Islet of Langerhans (tissue), 1 donor: ENCODE measurements at regions not wholly inside any gene's neighbourhood (a gene's known extent, or its start where the extent isn't known, plus 50 kb on each side); places are given as distances from the start of the nearest gene placed in this dataset.

Experiments
- FAIRE-seq: peaks from one replicate; lab custom pipeline; 2011; peaks lifted over from hg19 to GRCh38; lab: Jason Lieb, UNC

DNA sequence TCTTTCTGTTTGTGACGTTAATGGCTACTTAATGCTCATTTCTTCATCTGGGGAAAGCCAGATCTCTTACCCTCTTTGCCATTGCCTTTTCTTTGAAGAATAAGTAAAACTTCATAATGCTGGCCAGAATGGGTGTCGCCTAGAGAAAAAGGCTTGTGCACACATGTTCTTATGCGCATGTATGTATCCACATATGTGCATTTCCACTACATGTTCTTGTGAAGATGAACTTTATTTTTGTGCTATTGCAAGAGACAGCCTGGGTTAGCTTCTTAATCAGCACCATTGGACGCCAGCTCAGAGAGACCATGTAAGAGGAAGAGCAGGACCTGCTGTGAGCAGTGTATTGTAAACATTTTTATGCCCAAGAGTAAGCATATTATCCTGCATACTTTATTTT is 178.7 kb downstream of the SPRY1 start:
- no peak for FAIRE-seq

DNA sequence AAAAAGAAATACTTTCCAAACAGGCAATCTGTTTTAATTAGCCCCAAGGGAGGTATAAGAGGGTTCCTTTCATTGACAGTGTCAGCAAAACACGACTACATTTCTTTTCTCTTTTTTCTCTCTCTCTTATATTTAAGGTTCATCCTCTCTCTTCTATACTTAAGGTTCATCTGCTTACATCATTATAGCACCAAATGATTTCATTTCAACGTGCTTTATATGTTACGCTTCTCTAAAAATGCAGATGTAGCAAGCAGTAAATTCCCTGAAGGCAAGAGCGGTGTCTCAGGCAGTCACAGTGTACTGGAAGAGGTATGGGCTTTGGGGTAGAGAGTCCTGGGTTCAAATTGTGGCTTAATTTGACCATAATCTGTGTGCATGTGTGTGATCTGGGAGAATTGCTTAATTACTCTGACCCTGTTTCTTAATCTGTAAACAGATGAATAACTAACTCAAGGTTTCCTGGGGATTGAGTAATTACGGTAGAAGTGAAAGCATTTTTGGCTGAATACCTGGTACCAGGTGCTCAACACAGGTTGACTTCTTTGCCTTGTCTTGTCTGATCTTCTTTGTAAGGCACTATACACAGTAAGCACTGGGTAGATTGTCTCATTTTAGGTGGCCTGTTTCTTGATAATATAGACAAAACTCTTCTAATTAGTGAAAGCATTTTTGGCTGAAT is 180.8 kb downstream of the SPRY1 start:
- FAIRE-seq, result no peak

DNA sequence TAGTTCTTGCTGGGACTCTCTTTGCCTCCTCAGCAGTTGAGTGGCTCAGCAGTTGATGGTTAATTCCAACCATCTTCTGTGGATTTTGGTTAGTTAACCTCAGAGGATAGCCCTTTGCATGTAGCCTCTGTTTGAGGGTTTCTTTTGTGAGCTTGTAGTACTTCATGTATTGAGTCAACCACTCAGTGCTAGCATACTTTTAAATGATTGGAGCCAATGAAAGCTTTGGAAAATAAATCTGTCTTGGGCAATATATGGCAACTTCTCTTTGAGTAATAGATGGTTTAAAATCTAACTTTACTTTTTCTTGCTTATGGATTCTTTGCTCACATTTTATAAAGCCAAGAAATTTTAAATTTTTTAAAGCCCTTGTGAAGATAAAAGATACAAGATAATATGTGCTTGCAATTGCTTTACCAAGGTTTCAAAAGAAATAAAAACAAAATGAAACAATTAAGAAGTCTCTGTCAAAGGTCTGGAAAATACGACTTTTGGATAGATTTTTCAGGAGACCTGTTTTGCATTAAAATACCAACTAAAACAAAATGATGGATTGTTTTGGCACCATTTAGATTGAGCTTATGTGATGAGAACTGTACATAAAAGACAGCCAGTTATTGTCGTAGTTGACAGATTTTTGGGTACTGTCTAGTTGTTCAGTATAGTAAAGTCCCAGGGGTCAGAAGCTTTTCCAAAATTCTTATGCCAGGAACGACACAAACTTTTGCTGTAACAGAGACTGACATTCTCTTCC is 181.9 kb downstream of the SPRY1 start:
- FAIRE-seq, result no peak

DNA sequence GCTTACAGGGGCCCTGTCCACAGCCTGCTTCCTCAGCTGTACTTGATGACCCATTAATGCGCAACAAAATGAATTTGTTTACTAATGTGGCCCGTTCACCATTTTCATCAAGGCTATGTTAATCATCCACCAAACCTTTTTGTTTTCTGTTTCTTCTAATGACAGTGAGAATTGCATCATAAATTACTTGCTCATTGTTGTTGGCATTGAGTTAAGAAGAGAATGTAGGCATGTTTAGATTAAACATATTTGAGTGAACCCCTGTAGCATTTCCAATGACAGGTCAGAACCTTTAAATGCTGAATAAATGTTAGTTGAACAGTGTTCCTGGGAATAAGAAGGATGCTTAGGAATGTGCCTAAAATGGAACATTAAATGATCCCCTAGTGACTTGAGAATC is 183.4 kb downstream of the SPRY1 start:
- no peak for FAIRE-seq

DNA sequence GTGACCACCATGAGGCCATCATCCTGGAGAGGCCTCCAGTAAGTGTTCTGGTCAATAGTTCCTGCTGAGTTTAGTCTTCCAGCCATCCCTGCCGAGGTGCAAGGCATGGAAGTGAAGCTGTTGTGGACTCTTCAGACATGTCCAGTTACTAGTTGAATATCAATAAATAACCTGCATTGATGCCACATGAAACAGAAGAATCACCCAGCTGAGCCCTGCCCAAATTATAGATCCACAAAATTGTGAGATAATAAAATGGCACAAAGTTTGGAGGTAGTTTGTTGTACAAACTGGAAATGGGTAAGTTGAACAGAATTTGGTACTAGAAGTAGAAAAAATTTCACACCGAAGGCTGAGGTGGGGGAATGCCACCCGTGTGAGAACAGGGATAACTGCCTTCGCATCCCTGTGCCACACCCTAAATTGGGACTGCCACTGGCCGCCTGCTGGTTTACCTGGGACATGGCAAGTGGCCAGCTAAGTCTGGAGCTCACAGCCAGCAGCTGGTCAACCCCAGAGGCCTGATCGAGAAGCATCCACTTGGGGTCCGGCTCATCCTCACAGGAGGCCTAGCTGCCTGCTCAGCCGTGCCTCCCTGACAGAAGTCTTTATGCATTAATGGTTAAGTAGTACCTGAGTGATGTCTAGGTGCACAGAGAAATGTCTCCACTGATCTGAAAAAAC is 184.5 kb downstream of the SPRY1 start:
- no peak for FAIRE-seq

DNA sequence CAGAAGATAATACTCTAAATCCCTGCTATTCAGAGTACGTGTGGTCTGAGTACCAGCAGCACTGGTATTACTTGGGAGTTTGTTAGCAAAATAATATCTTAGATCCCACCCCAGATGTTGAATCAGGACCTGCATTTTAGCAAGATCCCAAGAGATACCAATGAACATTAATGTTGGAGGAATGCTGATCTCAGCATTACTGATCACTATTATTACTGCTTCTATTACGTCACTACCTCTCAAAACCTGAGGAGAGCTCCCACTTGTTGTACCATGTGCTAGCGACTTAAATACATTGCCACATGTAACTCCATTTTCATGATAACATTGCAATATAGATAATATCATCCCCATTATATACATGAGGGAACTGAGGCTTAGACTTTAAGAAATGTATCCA is 185.2 kb downstream of the SPRY1 start:
- FAIRE-seq, result no peak

DNA sequence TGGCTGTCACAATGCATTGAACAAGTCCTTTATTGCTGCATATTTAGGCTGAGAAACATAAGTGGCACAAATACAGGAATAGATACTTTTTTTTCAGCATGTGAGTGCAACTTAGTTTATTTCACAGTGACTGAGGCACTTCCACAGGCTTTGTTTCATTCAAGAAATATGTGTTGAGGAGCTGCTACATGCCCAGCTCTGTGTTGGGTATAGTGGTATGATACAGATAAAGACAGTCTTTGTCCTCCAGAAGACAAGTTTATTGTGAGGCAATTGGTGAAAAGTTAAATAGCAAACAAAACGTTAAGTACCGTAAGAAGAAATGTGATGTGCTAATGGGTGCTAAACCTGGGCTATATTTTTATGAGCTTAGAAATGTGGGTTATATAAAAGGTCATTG is 186.4 kb downstream of the SPRY1 start:
- no peak for FAIRE-seq

DNA sequence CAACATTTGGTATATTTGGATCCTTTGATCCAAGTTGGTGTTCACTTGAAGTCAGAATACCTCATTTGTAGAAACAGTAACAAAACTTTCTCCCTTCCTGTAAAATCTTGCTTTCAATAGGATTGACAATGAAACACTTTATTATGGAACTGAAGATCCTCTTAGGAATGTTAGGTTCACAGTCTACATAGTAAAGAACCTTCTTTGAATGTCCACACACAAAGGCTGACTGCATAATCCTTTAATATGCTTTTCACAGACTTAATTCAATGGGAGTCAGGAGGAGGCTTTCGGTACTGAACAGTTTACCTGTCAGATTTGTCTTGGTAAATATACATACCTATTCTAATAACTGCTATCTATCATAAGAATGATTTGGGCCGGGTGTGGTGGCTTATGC is 188.5 kb downstream of the SPRY1 start:
- no peak for FAIRE-seq

DNA sequence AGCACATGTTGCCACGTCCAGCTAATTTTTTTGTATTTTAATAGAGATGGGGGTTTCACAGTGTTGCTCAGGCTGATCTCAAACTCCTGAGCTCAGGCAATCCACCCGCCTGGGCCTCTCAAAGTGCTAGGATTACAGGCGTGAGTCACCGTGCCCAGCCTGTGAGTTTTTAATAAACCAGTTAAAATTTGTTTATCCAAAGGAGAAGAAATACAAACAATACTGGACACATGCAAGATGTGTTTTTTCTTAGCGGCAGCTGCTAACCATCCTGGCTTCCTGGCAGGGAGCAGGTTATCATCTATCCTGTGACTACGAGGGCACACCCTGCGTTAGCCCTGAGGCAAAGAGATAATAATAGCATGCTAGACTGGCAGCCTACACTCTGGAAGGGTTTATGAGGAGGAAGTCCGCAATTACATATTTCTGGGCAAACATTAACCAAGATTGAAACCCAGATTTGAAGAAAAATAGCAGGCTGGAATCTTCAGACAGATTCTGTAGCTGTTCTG is 191.4 kb downstream of the SPRY1 start:
- peak; percentile 27 for FAIRE-seq

DNA sequence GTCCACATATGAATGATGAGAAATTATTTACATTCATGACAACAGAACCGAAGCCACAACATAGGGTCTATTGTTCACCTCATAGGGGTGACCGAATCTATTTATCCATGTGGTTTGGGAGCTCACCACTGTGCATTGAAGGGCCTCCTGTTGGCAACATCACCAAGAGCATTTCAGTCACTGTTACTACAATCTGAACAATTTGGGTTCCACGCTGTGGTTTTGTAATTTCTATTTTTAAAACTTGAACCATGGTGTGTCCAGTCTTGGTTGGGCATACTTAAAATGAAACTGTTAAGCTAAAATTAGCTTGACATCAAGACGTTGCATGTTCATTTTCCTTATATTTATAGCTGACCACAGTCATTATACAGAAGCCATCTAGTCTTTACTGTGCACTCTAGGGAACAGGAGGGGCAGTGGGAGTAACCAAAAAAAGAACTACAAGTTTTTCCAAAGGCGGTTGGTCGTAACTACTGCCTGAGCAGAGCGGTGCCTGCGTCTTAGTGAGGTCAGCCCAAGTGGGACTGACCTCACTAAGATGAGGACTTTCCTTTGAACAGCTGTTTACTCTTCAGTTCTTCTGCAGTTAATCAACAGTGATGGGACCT is 192.1 kb downstream of the SPRY1 start:
- FAIRE-seq, result no peak

DNA sequence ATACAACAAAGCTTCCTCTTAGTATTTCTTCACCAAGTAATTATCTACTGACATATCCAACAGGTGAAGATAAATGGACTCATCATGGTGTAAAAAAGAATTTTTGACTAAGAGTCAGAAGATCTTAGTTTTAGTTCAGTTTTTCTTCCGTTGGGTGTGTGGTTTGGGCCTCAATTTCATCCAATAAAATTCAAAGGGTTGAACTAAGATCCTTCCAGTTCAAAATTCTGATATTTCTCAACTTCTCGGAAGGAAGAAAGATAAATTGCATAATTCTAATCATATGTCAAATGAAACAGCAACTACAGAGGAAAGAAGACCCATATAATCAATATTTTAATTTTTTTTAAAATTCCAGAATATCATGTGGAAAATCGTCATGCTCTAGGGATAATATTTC is 192.7 kb downstream of the SPRY1 start:
- FAIRE-seq, result no peak

DNA sequence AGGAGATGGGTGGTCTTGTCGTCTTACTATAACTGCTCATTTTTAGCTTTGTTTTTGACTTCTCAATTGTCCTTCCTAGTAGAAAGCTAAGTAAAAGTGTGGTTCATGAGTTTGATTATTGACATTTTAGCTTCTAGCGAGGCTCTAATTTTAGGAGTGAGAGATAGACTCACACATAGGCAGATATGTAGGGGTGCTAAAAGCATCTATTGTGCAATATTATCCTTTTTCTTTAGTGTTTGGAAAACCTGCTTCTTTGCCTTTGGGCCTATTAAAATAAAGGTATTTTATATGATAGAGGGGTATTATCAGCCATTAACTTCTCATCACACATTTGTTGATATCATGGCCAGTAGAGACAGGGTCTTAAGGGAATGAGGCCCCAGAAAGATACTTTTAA is 195.3 kb downstream of the SPRY1 start:
- FAIRE-seq, result no peak

DNA sequence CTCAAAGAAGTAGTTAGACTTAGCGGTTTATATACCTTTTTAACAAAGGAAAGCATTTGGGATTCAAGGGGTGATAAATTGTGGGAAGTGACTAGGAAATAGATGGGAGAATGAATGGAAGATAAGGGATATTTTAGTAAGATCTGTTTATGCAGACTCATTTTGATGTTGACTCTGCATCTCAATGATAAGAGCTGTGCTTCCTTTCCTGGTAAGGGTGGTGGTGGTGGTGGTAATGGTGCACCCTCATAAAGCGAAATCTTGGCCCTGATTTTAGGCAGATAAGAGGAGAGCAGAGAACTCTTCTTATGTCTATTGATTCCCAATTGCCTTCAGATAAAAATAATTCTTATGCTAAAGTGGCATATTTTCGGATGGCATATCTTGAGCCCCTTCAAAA is 197.1 kb downstream of the SPRY1 start:
- FAIRE-seq, result no peak

DNA sequence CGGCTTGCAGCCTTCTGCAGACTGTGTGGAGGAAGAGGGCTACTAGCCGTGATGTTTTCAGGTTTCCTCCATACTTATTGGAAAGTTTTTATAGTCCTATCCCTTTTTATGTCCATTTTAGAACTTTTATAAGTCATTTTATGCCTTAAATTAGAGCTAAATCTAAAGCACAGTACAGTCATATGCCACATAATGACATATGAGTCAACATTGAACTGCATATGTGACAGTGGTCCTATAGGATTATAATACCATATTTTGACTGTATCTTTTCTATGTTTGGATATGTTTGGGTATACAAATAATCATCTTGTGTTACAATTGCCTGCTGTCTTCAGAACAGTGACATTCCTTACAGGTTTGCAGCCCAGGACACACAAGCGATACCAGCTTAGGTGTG is 200.2 kb downstream of the SPRY1 start:
- no peak for FAIRE-seq

DNA sequence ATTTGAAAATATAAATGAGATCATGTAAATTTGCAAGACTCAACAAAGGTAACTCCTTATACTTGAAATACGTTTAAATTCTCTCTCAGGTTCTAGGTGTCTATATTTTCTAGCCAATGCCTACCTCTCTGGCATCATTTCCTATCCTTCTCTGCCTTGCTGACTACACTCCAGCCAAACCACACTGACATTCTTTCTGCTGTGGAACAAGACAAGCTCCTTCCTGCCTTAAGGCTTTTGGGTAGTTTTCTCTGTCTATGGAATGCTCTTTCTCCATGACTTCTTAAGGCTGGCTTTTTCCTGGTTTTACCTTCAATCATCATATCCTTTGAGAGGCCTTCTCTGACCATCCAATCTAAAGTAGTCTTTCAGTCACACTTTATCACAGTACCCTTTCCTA is 201.0 kb downstream of the SPRY1 start:
- no peak for FAIRE-seq

DNA sequence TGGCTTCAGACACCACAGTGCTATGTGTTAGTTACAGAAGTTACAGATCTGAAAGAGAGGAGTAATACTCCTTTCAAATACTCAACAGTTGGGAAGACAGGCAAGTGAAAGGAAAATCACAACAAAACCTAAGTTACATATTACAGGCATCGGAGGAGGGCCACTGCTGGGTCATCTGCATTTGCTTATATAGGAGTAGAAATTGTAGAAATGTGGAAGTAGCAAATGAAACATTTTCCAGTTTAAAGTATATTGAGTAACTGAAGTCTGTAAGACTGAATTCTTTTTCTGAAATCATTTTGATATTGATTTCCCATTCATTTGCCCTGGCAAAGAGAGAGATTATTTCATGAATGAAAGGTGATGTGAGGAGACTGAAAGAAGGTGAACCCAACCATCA is 201.7 kb downstream of the SPRY1 start:
- FAIRE-seq, result no peak

DNA sequence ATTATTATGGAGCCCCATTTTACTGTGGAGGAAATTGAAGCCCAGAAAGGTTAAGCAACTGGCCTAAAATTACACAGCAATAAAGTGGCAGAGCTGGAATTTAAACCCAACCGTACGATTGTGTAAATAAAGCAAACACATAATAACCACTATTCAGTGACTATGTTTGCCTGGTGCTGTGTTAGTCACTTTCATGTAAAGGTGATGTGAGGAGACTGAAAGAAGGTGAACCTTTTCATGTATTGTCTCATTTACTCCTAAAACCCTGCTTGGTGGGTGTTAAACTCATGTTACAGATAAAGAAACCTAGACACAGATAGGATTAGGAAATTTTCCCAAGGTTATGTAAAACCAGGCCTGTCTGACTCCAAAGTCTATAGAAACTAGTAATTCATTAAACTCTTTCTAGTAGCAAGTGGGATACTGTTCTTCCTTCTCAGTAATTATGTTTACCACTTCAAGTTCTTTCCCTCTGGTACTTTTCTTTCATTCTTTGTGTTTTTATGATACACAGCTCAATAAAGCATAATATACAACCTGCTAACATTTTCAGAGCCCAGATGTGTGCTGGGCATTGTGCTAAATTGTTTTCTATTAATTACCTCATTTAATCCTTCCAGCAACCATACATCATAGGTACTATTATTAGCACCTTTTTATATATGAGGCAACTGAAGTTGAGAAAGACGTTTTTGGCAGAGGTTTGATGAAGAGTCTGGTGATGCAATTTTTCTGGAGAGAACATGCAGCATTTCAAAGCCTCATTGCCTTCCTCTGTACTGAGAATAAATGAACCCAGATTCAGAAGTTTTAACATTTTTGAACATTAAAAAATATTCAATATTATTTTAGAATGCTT is 202.7 kb downstream of the SPRY1 start:
- FAIRE-seq, result peak; percentile 60

DNA sequence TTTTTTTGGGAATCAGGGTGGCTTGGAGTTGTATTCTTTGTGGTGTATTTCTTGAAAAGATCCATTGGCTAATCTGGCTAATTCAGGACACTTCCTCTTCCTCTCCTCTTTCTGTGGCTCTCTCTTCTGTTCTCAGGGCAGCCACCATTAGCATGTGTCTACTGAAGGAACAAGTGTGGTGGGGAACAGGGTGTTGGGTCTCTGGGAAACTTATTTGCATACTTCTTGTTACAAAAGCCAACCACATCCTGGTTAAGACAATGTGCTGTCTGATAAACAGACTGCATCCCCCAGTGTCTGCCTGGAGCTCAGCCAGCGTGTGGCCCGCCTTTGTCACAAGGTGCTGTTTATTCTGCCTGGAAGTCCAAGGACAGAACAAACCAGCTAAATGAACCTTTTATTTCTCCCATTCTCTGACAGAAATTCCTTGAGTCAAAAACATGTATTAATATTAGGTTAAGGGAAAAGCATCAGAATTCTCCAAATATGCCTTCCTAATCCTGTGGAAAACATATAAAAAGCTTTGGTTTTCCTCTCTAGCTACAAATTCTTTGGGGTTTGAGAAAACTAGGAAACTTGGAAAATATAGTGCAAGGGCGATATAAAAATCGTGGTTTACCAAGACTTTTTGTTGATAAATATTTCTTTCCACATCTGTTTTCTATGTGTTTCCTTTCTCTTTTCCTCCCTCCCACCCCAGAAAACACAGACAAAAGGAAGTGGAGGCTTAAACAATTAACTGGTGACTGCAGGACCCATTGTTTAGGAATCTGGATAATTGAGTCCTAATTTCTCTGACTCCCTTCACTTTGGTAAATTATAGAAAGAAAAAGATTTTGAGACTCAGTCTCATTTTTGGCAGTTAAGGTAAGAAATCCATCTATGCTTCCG is 203.6 kb downstream of the SPRY1 start:
- no peak for FAIRE-seq

DNA sequence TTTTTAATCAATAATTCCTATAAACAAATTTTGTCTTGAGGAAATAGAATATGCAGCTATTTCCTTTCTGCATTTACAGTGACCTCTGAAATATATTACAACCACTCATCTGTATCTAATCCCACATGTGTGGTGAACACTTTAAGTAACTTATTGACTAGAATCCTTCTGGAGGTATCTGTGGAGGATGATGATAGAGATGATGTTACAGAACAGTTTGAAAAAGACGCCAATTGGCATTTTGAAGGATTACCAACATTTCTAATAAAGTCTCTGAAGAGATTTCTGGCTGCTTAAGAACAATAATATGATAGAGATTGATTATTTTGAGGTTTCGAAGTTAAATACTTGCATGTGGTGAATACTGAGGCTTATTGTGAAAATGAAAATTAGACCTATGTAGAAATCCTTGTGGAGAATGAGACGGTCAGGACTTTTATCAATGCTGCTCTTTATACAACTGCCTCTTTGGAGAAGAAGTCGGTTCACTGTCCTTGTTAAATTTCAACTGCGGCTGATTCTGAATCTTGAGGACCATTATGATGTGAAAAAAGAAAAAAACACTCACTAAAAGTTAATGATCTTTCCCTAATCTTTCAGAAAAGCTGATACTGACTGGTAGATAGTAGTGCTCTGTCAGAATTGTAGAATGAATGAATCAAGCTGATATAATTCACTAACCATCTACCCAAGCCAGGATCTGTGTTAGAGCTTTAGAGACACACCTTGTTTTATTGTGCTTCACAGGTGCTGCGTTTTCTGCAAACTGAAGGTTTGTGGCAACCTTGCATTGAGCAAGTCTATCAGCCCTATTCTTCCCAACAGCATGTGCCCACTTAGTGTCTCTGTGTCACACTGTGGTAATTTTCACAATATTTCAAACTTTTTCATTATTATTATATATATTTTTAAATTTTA is 204.7 kb downstream of the SPRY1 start:
- FAIRE-seq, result no peak

DNA sequence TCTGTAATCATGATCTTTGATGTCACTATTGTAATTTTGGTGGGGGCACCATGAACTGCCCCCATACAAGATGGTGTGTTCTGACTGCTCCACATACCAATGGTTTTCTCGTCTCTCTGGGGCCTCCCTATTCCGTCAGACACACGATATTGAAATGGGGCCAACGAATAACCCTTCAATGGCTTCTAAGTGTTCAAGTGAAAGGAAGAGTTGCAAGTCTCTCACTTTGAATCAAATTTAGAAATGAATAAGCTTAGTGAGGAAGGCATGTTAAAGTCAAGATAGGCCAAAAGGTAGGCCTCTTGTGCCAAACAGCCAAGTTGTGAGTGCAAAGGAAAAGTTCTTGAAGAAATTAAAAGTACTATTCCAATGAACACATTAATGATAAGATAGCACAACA is 205.4 kb downstream of the SPRY1 start:
- no peak for FAIRE-seq
